GM18867 (cell line): ENCODE measurements at regions not wholly inside any gene's neighbourhood (a gene's known extent, or its start where the extent isn't known, plus 50 kb on each side); places are given as distances from the start of the nearest gene placed in this dataset.

Experiments used
- ATAC-seq: cut with Tn5 transposase; IDR thresholded peaks from one replicate; pipeline ENCODE4 v1.9.1; 2021; ENCODE audit warnings: mild to moderate bottlenecking, moderate library complexity; ENCODE audit not compliant: unreplicated experiment

- ATAC-seq = no peak
Measured at GRCh38 chr4:123496421-123496820, 99.8 kb downstream of the SPRY1 start.

GRCh38 chr4:123497340-123497739, 100.7 kb downstream of the SPRY1 start:
- ATAC-seq = no peak

GRCh38 chr4:123501733-123502132, 105.1 kb downstream of the SPRY1 start:
- no peak for ATAC-seq

- no peak for ATAC-seq
Measured at GRCh38 chr4:123503698-123504363, 107.2 kb downstream of the SPRY1 start.

GRCh38 chr4:123505095-123506010, 108.8 kb downstream of the SPRY1 start:
- ATAC-seq = no peak

GRCh38 chr4:123506011-123506695, 109.6 kb downstream of the SPRY1 start:
- no peak for ATAC-seq

- ATAC-seq = no peak
Measured at GRCh38 chr4:123507376-123507775, 110.8 kb downstream of the SPRY1 start.

GRCh38 chr4:123510221-123510620, 113.6 kb downstream of the SPRY1 start:
- no peak for ATAC-seq

- ATAC-seq = no peak
Measured at GRCh38 chr4:123510659-123511058, 114.1 kb downstream of the SPRY1 start.

- ATAC-seq = no peak
Measured at GRCh38 chr4:123516576-123516975, 120.0 kb downstream of the SPRY1 start.

- no peak for ATAC-seq
Measured at GRCh38 chr4:123517176-123517575, 120.6 kb downstream of the SPRY1 start.

- no peak for ATAC-seq
Measured at GRCh38 chr4:123517971-123518370, 121.4 kb downstream of the SPRY1 start.

- no peak for ATAC-seq
Measured at GRCh38 chr4:123520325-123520724, 123.7 kb downstream of the SPRY1 start.

GRCh38 chr4:123522081-123522480, 125.5 kb downstream of the SPRY1 start:
- ATAC-seq = no peak

- no peak for ATAC-seq
Measured at GRCh38 chr4:123522646-123523045, 126.1 kb downstream of the SPRY1 start.

- ATAC-seq = no peak
Measured at GRCh38 chr4:123524958-123525628, 128.5 kb downstream of the SPRY1 start.

GRCh38 chr4:123526511-123526910, 129.9 kb downstream of the SPRY1 start:
- ATAC-seq = no peak

- ATAC-seq = no peak
Measured at GRCh38 chr4:123528501-123529277, 132.1 kb downstream of the SPRY1 start.

GRCh38 chr4:123529278-123529568, 132.6 kb downstream of the SPRY1 start:
- ATAC-seq = no peak

- ATAC-seq = no peak
Measured at GRCh38 chr4:123530357-123530756, 133.8 kb downstream of the SPRY1 start.
